HCT116 (cell line): ENCODE measurements at regions not wholly inside any gene's neighbourhood (a gene's known extent, or its start where the extent isn't known, plus 50 kb on each side); places are given as distances from the start of the nearest gene placed in this dataset.

Experiments
- ATAC-seq: fragments of 200-7000 bp; cut with Tn5 transposase; 2 replicates; pipeline ENCODE4 v1.9.1; 2020; ENCODE audit warnings: mild to moderate bottlenecking, moderate library complexity
- BruUV-seq: library from RNA; stranded (reverse); fragments of 400-500 nt; replicated peaks from 2 replicates; lab custom pipeline; 2021; lab: Mats Ljungman, UMichigan
- CTCF ChIA-PET: fragments of 300-600 bp; sonication (Branson Sonifier 250); formaldehyde crosslinking; loops from one replicate; lab custom pipeline; 2021; ENCODE audit warnings: antibody characterized with exemption; lab: Charles Lee
- POLR2A ChIA-PET: fragments of 300-600, 350-600 bp; sonication (Branson Sonifier 250); formaldehyde crosslinking; loops from one replicate; lab custom pipeline; 2021; ENCODE audit warnings: antibody characterized with exemption; lab: Charles Lee
- RAD21 ChIA-PET, 2 experiments: fragments of 300-600 bp; sonication (Branson Sonifier 250); formaldehyde crosslinking; loops; one replicate each; lab custom pipeline; 2023; ENCODE audit warnings: low total read pairs in 2 of 2; ENCODE audit not compliant: uncharacterized antibody in 2 of 2, unreplicated experiment in 2 of 2, low non-redundant PET in 1 of 2; lab: Charles Lee
- DNase-seq: peaks from one replicate; pipeline ENCODE4 v3.0.0-alpha.2; 2010; ENCODE audit warnings: low read depth, low spot score
- H2AFZ ChIP-seq: fragments of 200-600 bp; shearing (Covaris generic), sonication (generic); 2 replicates; pipeline ENCODE4 v1.6.1; 2017; ENCODE audit warnings: low read depth, mixed run types, mixed read lengths, antibody characterized with exemption, low read length; ENCODE audit not compliant: poor library complexity, severe bottlenecking
- H3K27ac ChIP-seq: 2 replicates; pipeline ENCODE4 v1.5.1; 2012; ENCODE audit warnings: low read depth, low read length
- H3K27me3 ChIP-seq: fragments of 200-600 bp; sonication (generic); 2 replicates; pipeline ENCODE4 v1.6.1; 2016; ENCODE audit warnings: mixed run types, low read length, mixed read lengths; ENCODE audit not compliant: insufficient read depth
- H3K36me3 ChIP-seq, 2 experiments: fragments of 200-500 bp in 1 of 2; fragments of 200-600 bp in 1 of 2; sonication (Bioruptor generic) in 1 of 2; sonication (generic) in 1 of 2; 2 replicates each; pipeline versions ENCODE4 v1.5.1 to v1.6.1; 2014 to 2016; ENCODE audit warnings: low read length in 2 of 2, inconsistent platforms in 1 of 2, mixed read lengths in 1 of 2, mixed run types in 1 of 2; ENCODE audit not compliant: insufficient read depth in 2 of 2, control insufficient read depth in 1 of 2
- H3K4me1 ChIP-seq, 2 experiments: fragments of 200-600 bp in 1 of 2; sonication (generic) in 1 of 2; 2 replicates each; pipeline versions ENCODE4 v1.5.1 to v1.6.1; 2012 to 2017; ENCODE audit warnings: low read length in 2 of 2, inconsistent platforms in 1 of 2, mild to moderate bottlenecking in 1 of 2, mixed read lengths in 1 of 2, mixed run types in 1 of 2, moderate library complexity in 1 of 2; ENCODE audit not compliant: insufficient read depth in 2 of 2, control insufficient read depth in 1 of 2
- H3K4me2 ChIP-seq: fragments of 200-600 bp; sonication (generic); 2 replicates; pipeline ENCODE4 v1.6.1; 2017; ENCODE audit warnings: mixed run types, low read length, mixed read lengths
- H3K4me3 ChIP-seq, 2 experiments: fragments of 200-600 bp in 1 of 2; sonication (generic) in 1 of 2; replicated peaks in 1 of 2; 2 replicates each; pipeline ENCODE4 v1.5.1; 2011 to 2016; ENCODE audit warnings: low read length in 2 of 2, control low read depth in 1 of 2, low read depth in 1 of 2, mild to moderate bottlenecking in 1 of 2, mixed read lengths in 1 of 2, mixed run types in 1 of 2
- H3K79me2 ChIP-seq: fragments of 200-600 bp; sonication (generic); 2 replicates; pipeline ENCODE4 v1.6.1; 2017; ENCODE audit warnings: mild to moderate bottlenecking, mixed run types, low read length, moderate library complexity, mixed read lengths; ENCODE audit not compliant: insufficient read depth
- H3K9ac ChIP-seq: fragments of 200-600 bp; sonication (generic); 2 replicates; pipeline ENCODE4 v1.6.1; 2016; ENCODE audit warnings: low read length, mixed read lengths
- H3K9me2 ChIP-seq: fragments of 200-600 bp; sonication (generic), shearing (Covaris generic); 2 replicates; pipeline ENCODE4 v1.6.1; 2017; ENCODE audit warnings: mixed run types, mild to moderate bottlenecking, moderate library complexity; ENCODE audit not compliant: insufficient read depth
- H3K9me3 ChIP-seq, 2 experiments: fragments of 200-500 bp in 1 of 2; fragments of 200-600 bp in 1 of 2; sonication (Bioruptor generic) in 1 of 2; sonication (generic) in 1 of 2; 2 replicates each; pipeline ENCODE4 v1.6.1; 2014 to 2017; ENCODE audit warnings: low read length in 2 of 2, mixed read lengths in 2 of 2, inconsistent platforms in 1 of 2, low read depth in 1 of 2, mild to moderate bottlenecking in 1 of 2, mixed run types in 1 of 2, moderate library complexity in 1 of 2; ENCODE audit not compliant: control insufficient read depth in 1 of 2, insufficient read depth in 1 of 2
- H4K20me1 ChIP-seq: fragments of 200-600 bp; sonication (generic), shearing (Covaris generic); 2 replicates; pipeline ENCODE4 v1.6.1; 2017; ENCODE audit warnings: mixed run types, mild to moderate bottlenecking, moderate library complexity; ENCODE audit not compliant: insufficient read depth
- ATF3 ChIP-seq: IDR thresholded peaks from 2 replicates; pipeline ENCODE4 v1.6.1; 2012
- ELF1 ChIP-seq: IDR thresholded peaks from 2 replicates; pipeline ENCODE4 v1.6.1; 2012; ENCODE audit warnings: low read depth, borderline replicate concordance
- EZH2phosphoT487 ChIP-seq: fragments of 200-600 bp; IDR thresholded peaks from 2 replicates; pipeline ENCODE4 v1.6.1; 2018; ENCODE audit warnings: antibody characterized with exemption, borderline replicate concordance
- MAX ChIP-seq: IDR thresholded peaks from 2 replicates; pipeline ENCODE4 v1.6.1; 2012
- POLR2A ChIP-seq: IDR thresholded peaks from 2 replicates; pipeline ENCODE4 v1.7.0; 2011; ENCODE audit warnings: borderline replicate concordance; ENCODE audit not compliant: insufficient read depth, insufficient read length; ENCODE audit errors: extremely low read depth
- REST ChIP-seq: IDR thresholded peaks from 2 replicates; pipeline ENCODE4 v1.6.1; 2012; ENCODE audit warnings: low read depth
- SRF ChIP-seq: IDR thresholded peaks from 2 replicates; pipeline ENCODE4 v1.6.1; 2012; ENCODE audit warnings: low read depth
- TCF7L2 ChIP-seq: IDR thresholded peaks from 2 replicates; pipeline ENCODE4 v1.7.0; 2011; ENCODE audit warnings: borderline replicate concordance, inconsistent platforms; ENCODE audit not compliant: insufficient read depth, insufficient read length; ENCODE audit errors: extremely low read depth
- ZFX ChIP-seq: fragments of 450-650 bp; IDR thresholded peaks from 2 replicates; pipeline ENCODE4 v1.6.1; 2017
- intact Hi-C: fragments of 100-400 bp; cut with micrococcal nuclease; formaldehyde crosslinking; loops from 2 replicates; pipeline ENCODE4 v1.10.0; 2022

- no peak for DNase-seq
- POLR2A ChIA-PET = no interaction called here
- Histone ChIP-seq H3K9me3 (no peaks in the 10 kb centered on the region), H3K4me2 (no peak overlapping the region), H3K79me2 (no peaks in the 10 kb centered on the region), H3K9me2 (no peaks in the 10 kb centered on the region), H3K27me3 (no peaks in the 10 kb centered on the region), H3K27ac (no peak overlapping the region), H3K9ac (no peak overlapping the region), H2AFZ (no peak overlapping the region), H3K36me3 (no peaks in the 10 kb centered on the region), H3K4me1 (no peaks in the 10 kb centered on the region), H3K4me3 (no peak overlapping the region), H4K20me1 (no peaks in the 10 kb centered on the region)
- TF ChIP-seq ATF3 (no peak), TCF7L2 (no peak), ZFX (no peak), EZH2phosphoT487 (no peak), ELF1 (no peak), MAX (no peak), REST (no peak), POLR2A (no peak), SRF (no peak)
- no TSS peak for BruUV-seq
- ATAC-seq = no peak
- RAD21 ChIA-PET = no interaction called here
- CTCF ChIA-PET = interaction anchor here (1.0 kb wide), 1 partner anchor 243 kb away, joined by 3 read pairs; no protein-coding TSS in a partner anchor
- intact Hi-C loops = loop anchor here (5.0 kb wide), 1 partner anchor 1084 kb away; no protein-coding TSS in a partner anchor
Measured at GRCh38 chr6:105483492-105483891, 80.6 kb upstream of the PREP start.
